ENCODE measurements at regions not wholly inside any gene's neighbourhood (a gene's known extent, or its start where the extent isn't known, plus 50 kb on each side); places are given as distances from the start of the nearest gene placed in this dataset.

DNA sequence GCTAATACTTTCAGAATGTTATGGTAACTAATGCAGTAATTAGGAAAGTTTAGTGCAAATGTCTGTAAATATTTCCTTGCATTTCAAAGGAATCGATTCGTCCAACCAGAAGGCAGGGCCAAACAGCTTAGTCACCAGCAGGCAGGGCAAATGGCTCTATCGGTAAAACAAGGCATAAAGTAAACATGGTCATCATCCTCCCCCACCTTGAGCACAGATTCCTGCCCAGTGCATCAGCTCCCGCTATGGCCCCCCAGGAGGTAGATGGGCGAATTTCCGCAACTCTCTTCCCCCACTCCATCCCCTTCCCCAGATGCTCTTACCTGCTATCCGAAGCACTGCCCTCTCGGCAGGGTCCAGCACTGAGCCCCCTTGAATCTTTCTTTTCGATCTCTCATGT is 103.8 kb upstream of the BEND6 start:
- peaks cover 45% of the 10 kb centered on the region for H3K79me2 ChIP-seq (replicated peaks; ENCODE audit: insufficient read depth)
- H3K4me2 ChIP-seq, result peak overlapping the region; percentile 75
- peak; percentile 58 for ATAC-seq

DNA sequence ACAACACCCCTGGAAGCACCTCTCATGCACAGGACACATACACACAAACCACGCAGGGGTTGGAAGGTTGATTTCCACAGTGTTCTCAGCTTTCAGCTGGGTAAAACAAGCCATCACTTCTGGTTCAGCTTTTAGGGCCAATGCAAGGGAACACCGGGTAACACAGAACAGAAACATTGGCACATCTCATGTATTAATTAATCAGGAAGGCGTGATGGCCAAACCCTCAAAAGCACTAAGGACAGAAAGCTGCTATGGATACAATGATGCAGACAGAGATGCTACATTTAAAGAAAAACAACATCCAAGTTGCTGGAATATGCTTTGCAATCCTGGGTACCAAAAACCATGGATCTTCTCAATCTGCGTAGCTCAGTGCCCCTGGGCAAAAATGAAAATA is 104.3 kb upstream of the BEND6 start:
- no peak for ATAC-seq

More for the DNA sequence above, 103.8 kb upstream of the BEND6 start:
- peak; percentile 81 for DNase-seq (ENCODE audit: low spot score)
- peaks cover 9% of the 10 kb centered on the region for H3K27me3 Mint-ChIP-seq (ENCODE audit: insufficient read depth, low read depth, poor library complexity)
- H3K36me3 Mint-ChIP-seq (ENCODE audit: low read depth), result no peaks in the 10 kb centered on the region
- Histone ChIP-seq H2AFZ (no peak overlapping the region), H3K27me3 (ENCODE audit: insufficient read depth) (no peaks in the 10 kb centered on the region), H3K9me2 (ENCODE audit: insufficient read depth) (no peaks in the 10 kb centered on the region), H3K4me1 (ENCODE audit: insufficient read depth) (peaks cover 58% of the 10 kb centered on the region), H3K4me3 (peak overlapping the region; percentile 66), H3F3A (replicated peaks; ENCODE audit: low read depth) (no peaks in the 10 kb centered on the region; the same call in 1 of the 2 replicates), H3K36me3 (ENCODE audit: insufficient read depth) (no peaks in the 10 kb centered on the region), H4K20me1 (replicated peaks; ENCODE audit: insufficient read depth) (0 out of 2 replicates have a peak, but pooled peaks cover 3% of the 10 kb centered on the region), H3K27ac (ENCODE audit: low read depth) (peak overlapping the region; percentile 70)
- peak overlapping the region; percentile 89 for H3K27ac Mint-ChIP-seq
- H3K4me1 Mint-ChIP-seq, result peaks cover 49% of the 10 kb centered on the region
- no peaks in the 10 kb centered on the region for H3K9me3 Mint-ChIP-seq
- TF ChIP-seq CREB1 (CRISPR knock-in tag; IDR thresholded peaks at IDR 0.05; ENCODE audit: low read depth), result peak; percentile 40; the same call in 1 of the 2 replicates
- TF ChIP-seq STAT1 (IDR thresholded peaks at IDR 0.05; ENCODE audit: unreplicated experiment), result no peak
- no peak for TF ChIP-seq CTCF (conservative IDR thresholded peaks at IDR 0.05; ENCODE audit: low read depth in 2 of 2)
- peak; percentile 5; the same call in 1 of the 2 replicates for TF ChIP-seq NANOG (IDR thresholded peaks at IDR 0.05; ENCODE audit: borderline replicate concordance)
- H3K4me3 Mint-ChIP-seq, result peak overlapping the region; percentile 89

More for the DNA sequence above, 104.3 kb upstream of the BEND6 start:
- H3K4me3 Mint-ChIP-seq, result peak overlapping the region; percentile 89
- Histone ChIP-seq H3K4me2 (peak overlapping the region; percentile 75), H3K9me2 (ENCODE audit: insufficient read depth) (no peaks in the 10 kb centered on the region), H3K4me1 (ENCODE audit: insufficient read depth) (peaks cover 62% of the 10 kb centered on the region), H3K79me2 (replicated peaks; ENCODE audit: insufficient read depth) (peaks cover 50% of the 10 kb centered on the region), H3K27me3 (ENCODE audit: insufficient read depth) (no peaks in the 10 kb centered on the region), H3K27ac (ENCODE audit: low read depth) (peak overlapping the region; percentile 70), H2AFZ (no peak overlapping the region), H3K36me3 (ENCODE audit: insufficient read depth) (no peaks in the 10 kb centered on the region), H3K4me3 (peak overlapping the region; percentile 66), H4K20me1 (replicated peaks; ENCODE audit: insufficient read depth) (0 out of 2 replicates have a peak, but pooled peaks cover 3% of the 10 kb centered on the region), H3F3A (replicated peaks; ENCODE audit: low read depth) (no peaks in the 10 kb centered on the region; the same call in 1 of the 2 replicates)
- no peaks in the 10 kb centered on the region for H3K36me3 Mint-ChIP-seq (ENCODE audit: low read depth)
- H3K9me3 Mint-ChIP-seq, result no peaks in the 10 kb centered on the region
- no peak for DNase-seq (ENCODE audit: low spot score)
- peaks cover 50% of the 10 kb centered on the region for H3K4me1 Mint-ChIP-seq
- TF ChIP-seq CTCF (conservative IDR thresholded peaks at IDR 0.05; ENCODE audit: low read depth in 2 of 2) (no peak), JUNB (IDR thresholded peaks at IDR 0.05; ENCODE audit: unreplicated experiment) (no peak), CREB1 (CRISPR knock-in tag; IDR thresholded peaks at IDR 0.05; ENCODE audit: low read depth) (no peak), NANOG (IDR thresholded peaks at IDR 0.05; ENCODE audit: borderline replicate concordance) (no peak), ZNF114 (CRISPR knock-in tag; IDR thresholded peaks at IDR 0.05) (no peak), POLR2AphosphoS5 (IDR thresholded peaks at IDR 0.05; ENCODE audit: low read depth) (no peak), EZH2 (IDR thresholded peaks at IDR 0.05; ENCODE audit: low read depth, unreplicated experiment) (no peak)
- TF ChIP-seq, protein P1, sequence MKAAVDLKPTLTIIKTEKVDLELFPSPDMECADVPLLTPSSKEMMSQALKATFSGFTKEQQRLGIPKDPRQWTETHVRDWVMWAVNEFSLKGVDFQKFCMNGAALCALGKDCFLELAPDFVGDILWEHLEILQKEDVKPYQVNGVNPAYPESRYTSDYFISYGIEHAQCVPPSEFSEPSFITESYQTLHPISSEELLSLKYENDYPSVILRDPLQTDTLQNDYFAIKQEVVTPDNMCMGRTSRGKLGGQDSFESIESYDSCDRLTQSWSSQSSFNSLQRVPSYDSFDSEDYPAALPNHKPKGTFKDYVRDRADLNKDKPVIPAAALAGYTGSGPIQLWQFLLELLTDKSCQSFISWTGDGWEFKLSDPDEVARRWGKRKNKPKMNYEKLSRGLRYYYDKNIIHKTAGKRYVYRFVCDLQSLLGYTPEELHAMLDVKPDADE (IDR thresholded peaks at IDR 0.05), result no peak
- H3K27me3 Mint-ChIP-seq (ENCODE audit: insufficient read depth, low read depth, poor library complexity), result peaks cover 9% of the 10 kb centered on the region
- peak overlapping the region; percentile 89 for H3K27ac Mint-ChIP-seq

Data from GM23338 (cell line).